NCI-H526 treated with DMSO at 0.1 percent for 48 hours (cell line): ENCODE measurements at regions not wholly inside any gene's neighbourhood (a gene's known extent, or its start where the extent isn't known, plus 50 kb on each side); places are given as distances from the start of the nearest gene placed in this dataset.
"Not testable (repeated sequence)": the region's sequence is repeated elsewhere in the genome, so short reads cannot be mapped to it uniquely, and the experiment has no call there.

ENCODE experiments used
- DNase-seq: peaks from one replicate; lab custom pipeline; 2025; lab: John Stamatoyannopoulos, UW

- no peak for DNase-seq
These were observed 97.2 kb downstream of the NOG start for GRCh38 chr17:56690441-56691291.

- no peak for DNase-seq
These were observed 101.3 kb downstream of the NOG start for GRCh38 chr17:56694825-56695224.

- DNase-seq: no peak
These were observed 103.7 kb downstream of the NOG start for GRCh38 chr17:56697190-56697589.

- DNase-seq: no peak
These were observed 105.8 kb downstream of the NOG start for GRCh38 chr17:56699186-56699894.

GRCh38 chr17:56700919-56701420, 107.5 kb downstream of the NOG start:
- no peak for DNase-seq

GRCh38 chr17:56707312-56708219, 114.1 kb downstream of the NOG start:
- DNase-seq: no peak

GRCh38 chr17:56708220-56708558, 114.7 kb downstream of the NOG start:
- DNase-seq: no peak

- DNase-seq: no peak
These were observed 115.3 kb downstream of the NOG start for GRCh38 chr17:56708670-56709410.

GRCh38 chr17:56710986-56711385, 117.5 kb downstream of the NOG start:
- DNase-seq: no peak

- peak; percentile 31 for DNase-seq
These were observed 117.9 kb downstream of the C17orf67 start for GRCh38 chr17:56715613-56716357.

- no peak for DNase-seq
These were observed 116.2 kb downstream of the C17orf67 start for GRCh38 chr17:56717471-56717870.

GRCh38 chr17:56718515-56718914, 115.2 kb downstream of the C17orf67 start:
- no peak for DNase-seq

- no peak for DNase-seq
These were observed 110.3 kb downstream of the C17orf67 start for GRCh38 chr17:56723421-56723820.

- DNase-seq: no peak
These were observed 109.1 kb downstream of the C17orf67 start for GRCh38 chr17:56724664-56725063.

- no peak for DNase-seq
These were observed 108.6 kb downstream of the C17orf67 start for GRCh38 chr17:56725144-56725543.

GRCh38 chr17:56727876-56728617, 105.7 kb downstream of the C17orf67 start:
- no peak for DNase-seq

GRCh38 chr17:56731096-56731495, 102.6 kb downstream of the C17orf67 start:
- DNase-seq: not testable (repeated sequence)

GRCh38 chr17:56733833-56734232, 99.9 kb downstream of the C17orf67 start:
- no peak for DNase-seq

- DNase-seq: no peak
These were observed 97.9 kb downstream of the C17orf67 start for GRCh38 chr17:56735842-56736241.
